ENCODE measurements at regions not wholly inside any gene's neighbourhood (a gene's known extent, or its start where the extent isn't known, plus 50 kb on each side); places are given as distances from the start of the nearest gene placed in this dataset.

DNA sequence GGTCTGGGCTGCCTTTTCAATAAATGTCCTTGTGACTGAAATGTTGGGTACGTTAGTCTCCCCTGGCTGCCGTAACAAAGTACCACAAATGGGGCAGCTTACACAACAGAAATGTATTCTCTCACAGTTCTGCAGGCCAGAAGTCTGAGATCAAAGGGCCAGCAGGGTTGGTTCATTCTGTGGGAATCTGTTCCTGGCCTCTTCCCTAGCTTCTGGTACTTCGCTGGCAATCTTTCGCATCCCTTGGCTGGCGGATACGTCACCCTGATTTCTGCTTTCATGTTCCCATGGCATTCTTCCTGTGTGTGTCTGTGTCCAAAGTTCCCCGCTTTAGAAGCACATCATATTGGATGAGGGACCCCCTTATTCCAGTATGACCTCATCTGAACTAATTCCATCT is 95.8 kb upstream of the NCOR2 start:
- TF ChIP-seq CTCF (IDR thresholded peaks at IDR 0.05; ENCODE audit: insufficient read depth, low read length) = no peak
- TF ChIP-seq POLR2AphosphoS5 (IDR thresholded peaks at IDR 0.05; ENCODE audit: low read depth) = no peak
- no peak for TF ChIP-seq SPI1 (IDR thresholded peaks at IDR 0.05; ENCODE audit: borderline replicate concordance, low read depth)
- TF ChIP-seq, protein P1, sequence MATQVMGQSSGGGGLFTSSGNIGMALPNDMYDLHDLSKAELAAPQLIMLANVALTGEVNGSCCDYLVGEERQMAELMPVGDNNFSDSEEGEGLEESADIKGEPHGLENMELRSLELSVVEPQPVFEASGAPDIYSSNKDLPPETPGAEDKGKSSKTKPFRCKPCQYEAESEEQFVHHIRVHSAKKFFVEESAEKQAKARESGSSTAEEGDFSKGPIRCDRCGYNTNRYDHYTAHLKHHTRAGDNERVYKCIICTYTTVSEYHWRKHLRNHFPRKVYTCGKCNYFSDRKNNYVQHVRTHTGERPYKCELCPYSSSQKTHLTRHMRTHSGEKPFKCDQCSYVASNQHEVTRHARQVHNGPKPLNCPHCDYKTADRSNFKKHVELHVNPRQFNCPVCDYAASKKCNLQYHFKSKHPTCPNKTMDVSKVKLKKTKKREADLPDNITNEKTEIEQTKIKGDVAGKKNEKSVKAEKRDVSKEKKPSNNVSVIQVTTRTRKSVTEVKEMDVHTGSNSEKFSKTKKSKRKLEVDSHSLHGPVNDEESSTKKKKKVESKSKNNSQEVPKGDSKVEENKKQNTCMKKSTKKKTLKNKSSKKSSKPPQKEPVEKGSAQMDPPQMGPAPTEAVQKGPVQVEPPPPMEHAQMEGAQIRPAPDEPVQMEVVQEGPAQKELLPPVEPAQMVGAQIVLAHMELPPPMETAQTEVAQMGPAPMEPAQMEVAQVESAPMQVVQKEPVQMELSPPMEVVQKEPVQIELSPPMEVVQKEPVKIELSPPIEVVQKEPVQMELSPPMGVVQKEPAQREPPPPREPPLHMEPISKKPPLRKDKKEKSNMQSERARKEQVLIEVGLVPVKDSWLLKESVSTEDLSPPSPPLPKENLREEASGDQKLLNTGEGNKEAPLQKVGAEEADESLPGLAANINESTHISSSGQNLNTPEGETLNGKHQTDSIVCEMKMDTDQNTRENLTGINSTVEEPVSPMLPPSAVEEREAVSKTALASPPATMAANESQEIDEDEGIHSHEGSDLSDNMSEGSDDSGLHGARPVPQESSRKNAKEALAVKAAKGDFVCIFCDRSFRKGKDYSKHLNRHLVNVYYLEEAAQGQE (IDR thresholded peaks at IDR 0.05; ENCODE audit: insufficient replicate concordance, low read depth) = no peak
